K562 (cell line): ENCODE measurements at regions not wholly inside any gene's neighbourhood (a gene's known extent, or its start where the extent isn't known, plus 50 kb on each side); places are given as distances from the start of the nearest gene placed in this dataset.

Experiments used
- CEBPG ChIP-seq, 3 experiments: fragments of 200-800 bp in 1 of 3; sonication (Bioruptor generic) in 1 of 3; sonication (generic) in 1 of 3; formaldehyde crosslinking in 1 of 3; IDR thresholded peaks in 2 of 3; conservative IDR thresholded peaks in 1 of 3; 2 replicates each; pipeline versions ENCODE4 v1.6.1 to v1.8.0; 2016 to 2022; ENCODE audit warnings: missing compliant biosample characterization in 2 of 3, missing genetic modification characterization in 2 of 3, mild to moderate bottlenecking in 1 of 3, missing genetic modification reagents in 1 of 3
- POLR2AphosphoS2 ChIP-seq: IDR thresholded peaks from 2 replicates; pipeline ENCODE4 v1.6.1; 2012; ENCODE audit warnings: low read length, improper control_type of control experiment
- SMC3 ChIP-seq: conservative IDR thresholded peaks from 2 replicates; pipeline ENCODE4 v1.6.1; 2011; ENCODE audit warnings: low read depth, low read length, improper control_type of control experiment; ENCODE audit not compliant: insufficient read depth
- SRF ChIP-seq, 2 experiments: fragments of 250-450, 450-650 bp in 1 of 2; sonication (Bioruptor Pico) in 1 of 2; sonication (generic) in 1 of 2; formaldehyde crosslinking; IDR thresholded peaks; 2 replicates each; pipeline versions ENCODE4 v1.5.0 to v1.5.1; 2020 to 2022; ENCODE audit warnings: mild to moderate bottlenecking in 1 of 2, missing genetic modification reagents in 1 of 2
- TF ChIP-seq, protein P1 (sequence below): fragments of 200-800 bp; sonication (Bioruptor generic); IDR thresholded peaks from 2 replicates; pipeline ENCODE4 v1.6.1; 2017; ENCODE audit warnings: missing genetic modification characterization, missing compliant biosample characterization
- TF ChIP-seq, protein P2 (sequence below): fragments of 450-650 bp; IDR thresholded peaks from 2 replicates; pipeline ENCODE4 v1.6.1; 2017; ENCODE audit warnings: antibody characterized with exemption
- TF ChIP-seq, protein P3 (sequence below), 3 experiments: IDR thresholded peaks in 2 of 3; conservative IDR thresholded peaks in 1 of 3; 2 replicates each; pipeline ENCODE4 v1.5.1; 2011 to 2012; ENCODE audit warnings: low read length in 3 of 3, mild to moderate bottlenecking in 3 of 3, control low read depth in 2 of 3, improper control_type of control experiment in 1 of 3, inconsistent platforms in 1 of 3, low read depth in 1 of 3, mixed read lengths in 1 of 3, moderate library complexity in 1 of 3; ENCODE audit not compliant: insufficient read depth in 2 of 3

DNA sequence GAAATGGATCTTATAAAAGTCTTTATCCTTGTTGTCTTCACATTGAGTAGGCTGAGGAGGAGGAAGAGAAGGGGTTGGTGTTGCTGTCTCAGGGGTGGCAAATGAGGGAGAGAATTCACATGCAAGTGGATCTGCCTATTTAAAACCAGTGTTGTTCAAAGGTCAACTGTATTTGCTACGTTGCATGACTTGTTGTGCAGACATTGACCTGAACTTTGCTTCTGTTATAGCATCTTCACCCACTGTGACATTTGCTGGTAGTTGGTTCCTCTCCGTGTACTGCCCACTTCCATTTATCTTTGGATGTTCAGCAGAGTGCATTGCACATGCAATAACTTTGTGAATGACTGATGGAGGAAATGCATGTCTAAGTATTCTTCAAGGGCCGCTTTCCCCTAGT is 228.6 kb upstream of the DPP10 start:
- TF ChIP-seq, protein P1, sequence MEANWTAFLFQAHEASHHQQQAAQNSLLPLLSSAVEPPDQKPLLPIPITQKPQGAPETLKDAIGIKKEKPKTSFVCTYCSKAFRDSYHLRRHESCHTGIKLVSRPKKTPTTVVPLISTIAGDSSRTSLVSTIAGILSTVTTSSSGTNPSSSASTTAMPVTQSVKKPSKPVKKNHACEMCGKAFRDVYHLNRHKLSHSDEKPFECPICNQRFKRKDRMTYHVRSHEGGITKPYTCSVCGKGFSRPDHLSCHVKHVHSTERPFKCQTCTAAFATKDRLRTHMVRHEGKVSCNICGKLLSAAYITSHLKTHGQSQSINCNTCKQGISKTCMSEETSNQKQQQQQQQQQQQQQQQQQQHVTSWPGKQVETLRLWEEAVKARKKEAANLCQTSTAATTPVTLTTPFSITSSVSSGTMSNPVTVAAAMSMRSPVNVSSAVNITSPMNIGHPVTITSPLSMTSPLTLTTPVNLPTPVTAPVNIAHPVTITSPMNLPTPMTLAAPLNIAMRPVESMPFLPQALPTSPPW (CRISPR knock-in tag), result no peak
- no peak for TF ChIP-seq SMC3
- no peak for TF ChIP-seq CEBPG (CRISPR knock-in tag; IDR thresholded peaks at IDR 0.05)
- no peak for TF ChIP-seq CEBPG (tag; conservative IDR thresholded peaks at IDR 0.05 in 1 of 2, IDR thresholded peaks at IDR 0.05 in 1 of 2)
- TF ChIP-seq POLR2AphosphoS2, result no peak
- TF ChIP-seq, protein P2, sequence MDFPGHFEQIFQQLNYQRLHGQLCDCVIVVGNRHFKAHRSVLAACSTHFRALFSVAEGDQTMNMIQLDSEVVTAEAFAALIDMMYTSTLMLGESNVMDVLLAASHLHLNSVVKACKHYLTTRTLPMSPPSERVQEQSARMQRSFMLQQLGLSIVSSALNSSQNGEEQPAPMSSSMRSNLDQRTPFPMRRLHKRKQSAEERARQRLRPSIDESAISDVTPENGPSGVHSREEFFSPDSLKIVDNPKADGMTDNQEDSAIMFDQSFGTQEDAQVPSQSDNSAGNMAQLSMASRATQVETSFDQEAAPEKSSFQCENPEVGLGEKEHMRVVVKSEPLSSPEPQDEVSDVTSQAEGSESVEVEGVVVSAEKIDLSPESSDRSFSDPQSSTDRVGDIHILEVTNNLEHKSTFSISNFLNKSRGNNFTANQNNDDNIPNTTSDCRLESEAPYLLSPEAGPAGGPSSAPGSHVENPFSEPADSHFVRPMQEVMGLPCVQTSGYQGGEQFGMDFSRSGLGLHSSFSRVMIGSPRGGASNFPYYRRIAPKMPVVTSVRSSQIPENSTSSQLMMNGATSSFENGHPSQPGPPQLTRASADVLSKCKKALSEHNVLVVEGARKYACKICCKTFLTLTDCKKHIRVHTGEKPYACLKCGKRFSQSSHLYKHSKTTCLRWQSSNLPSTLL, result no peak
- TF ChIP-seq SRF (CRISPR knock-in tag; IDR thresholded peaks at IDR 0.05), result no peak
- TF ChIP-seq, protein P3, sequence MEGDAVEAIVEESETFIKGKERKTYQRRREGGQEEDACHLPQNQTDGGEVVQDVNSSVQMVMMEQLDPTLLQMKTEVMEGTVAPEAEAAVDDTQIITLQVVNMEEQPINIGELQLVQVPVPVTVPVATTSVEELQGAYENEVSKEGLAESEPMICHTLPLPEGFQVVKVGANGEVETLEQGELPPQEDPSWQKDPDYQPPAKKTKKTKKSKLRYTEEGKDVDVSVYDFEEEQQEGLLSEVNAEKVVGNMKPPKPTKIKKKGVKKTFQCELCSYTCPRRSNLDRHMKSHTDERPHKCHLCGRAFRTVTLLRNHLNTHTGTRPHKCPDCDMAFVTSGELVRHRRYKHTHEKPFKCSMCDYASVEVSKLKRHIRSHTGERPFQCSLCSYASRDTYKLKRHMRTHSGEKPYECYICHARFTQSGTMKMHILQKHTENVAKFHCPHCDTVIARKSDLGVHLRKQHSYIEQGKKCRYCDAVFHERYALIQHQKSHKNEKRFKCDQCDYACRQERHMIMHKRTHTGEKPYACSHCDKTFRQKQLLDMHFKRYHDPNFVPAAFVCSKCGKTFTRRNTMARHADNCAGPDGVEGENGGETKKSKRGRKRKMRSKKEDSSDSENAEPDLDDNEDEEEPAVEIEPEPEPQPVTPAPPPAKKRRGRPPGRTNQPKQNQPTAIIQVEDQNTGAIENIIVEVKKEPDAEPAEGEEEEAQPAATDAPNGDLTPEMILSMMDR (IDR thresholded peaks at IDR 0.05 in 2 of 3, conservative IDR thresholded peaks at IDR 0.05 in 1 of 3; ENCODE audit: insufficient read depth in 2 of 3, low read depth in 1 of 3, low read length in 3 of 3), result no peak
